ENCODE measurements at regions not wholly inside any gene's neighbourhood (a gene's known extent, or its start where the extent isn't known, plus 50 kb on each side); places are given as distances from the start of the nearest gene placed in this dataset.

DNA sequence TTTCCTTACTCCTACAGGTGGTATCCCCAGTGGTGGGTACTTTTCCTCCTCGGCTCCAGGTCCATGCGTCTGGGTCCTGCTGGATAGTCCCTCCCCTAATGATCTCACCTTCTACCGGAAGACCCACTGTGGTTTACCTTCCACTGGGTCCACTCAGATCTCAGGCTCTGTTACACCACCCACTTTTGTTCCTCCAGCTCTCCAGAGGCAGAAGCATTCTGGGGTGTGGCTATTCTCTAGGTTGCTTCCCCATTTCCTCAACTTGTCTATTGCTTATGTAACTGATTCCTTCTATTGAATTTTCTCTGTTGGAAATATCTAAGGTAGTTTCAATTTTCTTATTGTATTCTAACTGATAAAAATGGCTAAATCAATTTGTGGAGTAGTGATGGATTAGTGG lies 87.6 kb upstream of the GALNT5 start:
- Histone ChIP-seq H3K4me3 (no peak overlapping the region), H3K4me2 (no peak overlapping the region), H3K4me1 (peaks cover 35% of the 10 kb centered on the region), H3K27ac (peak overlapping the region in 1 of 2 experiments; percentile 39; a peak in 2 of 6 replicates), H3K9me3 (no peaks in the 10 kb centered on the region)
- ChIA-PET POLR2A (no interaction called here), CTCF (interaction anchor here (1.0 kb wide), 1 partner anchor 24 kb away, joined by 3 read pairs; no protein-coding TSS in a partner anchor)
- TF ChIP-seq PHF8 (IDR thresholded peaks at IDR 0.05; ENCODE audit: borderline replicate concordance, low read depth) (no peak), HOXA7 (CRISPR knock-in tag; IDR thresholded peaks at IDR 0.05) (no peak), CBX2 (IDR thresholded peaks at IDR 0.05; ENCODE audit: borderline replicate concordance, low read depth) (no peak), TFCP2L1 (CRISPR knock-in tag; IDR thresholded peaks at IDR 0.05) (no peak)
- TF ChIP-seq, protein P1, sequence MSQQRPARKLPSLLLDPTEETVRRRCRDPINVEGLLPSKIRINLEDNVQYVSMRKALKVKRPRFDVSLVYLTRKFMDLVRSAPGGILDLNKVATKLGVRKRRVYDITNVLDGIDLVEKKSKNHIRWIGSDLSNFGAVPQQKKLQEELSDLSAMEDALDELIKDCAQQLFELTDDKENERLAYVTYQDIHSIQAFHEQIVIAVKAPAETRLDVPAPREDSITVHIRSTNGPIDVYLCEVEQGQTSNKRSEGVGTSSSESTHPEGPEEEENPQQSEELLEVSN (IDR thresholded peaks at IDR 0.05; ENCODE audit: borderline replicate concordance, low read depth): no peak
- FAIRE-seq (no peak), DNase-seq (ENCODE audit: low read depth in 1 of 2, low spot score in 1 of 2) (no peak), ATAC-seq (no peak)
- 96% methylated on average over 3 of the region's 3 CpGs for WGBS (ENCODE audit: missing lambda C conversion rate)

DNA sequence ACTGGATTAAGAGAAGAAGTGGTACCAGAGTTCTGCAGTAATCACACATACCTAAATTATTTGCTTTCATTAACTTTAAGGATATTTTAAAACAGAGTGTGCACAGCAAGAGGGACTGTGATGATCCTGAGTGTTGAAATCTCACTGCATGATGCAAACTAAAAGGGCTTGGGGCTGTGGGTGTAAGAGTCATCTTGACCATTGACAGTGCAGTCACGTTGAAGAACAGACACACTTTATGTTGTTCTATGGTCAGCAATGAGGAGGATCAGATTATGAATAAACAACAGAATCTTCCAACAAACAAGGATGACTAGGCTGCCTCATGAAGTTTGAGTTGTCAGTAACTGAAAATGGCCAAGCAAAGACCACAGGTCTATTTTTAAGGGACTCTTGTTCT lies 87.2 kb upstream of the GALNT5 start:
- peak overlapping the region; percentile 12 to 52; a peak in 2 of 6 replicates for H3K27ac ChIP-seq
- peaks cover 38% of the 10 kb centered on the region for H3K4me1 ChIP-seq
- H3K9me3 ChIP-seq: no peaks in the 10 kb centered on the region
- FAIRE-seq: no peak
- ATAC-seq: no peak
- no peak overlapping the region for H3K4me2 ChIP-seq
- TF ChIP-seq HOXA7 (CRISPR knock-in tag; IDR thresholded peaks at IDR 0.05): no peak
- no peak for TF ChIP-seq RARB (CRISPR knock-in tag; IDR thresholded peaks at IDR 0.05)
- TF ChIP-seq, protein P2, sequence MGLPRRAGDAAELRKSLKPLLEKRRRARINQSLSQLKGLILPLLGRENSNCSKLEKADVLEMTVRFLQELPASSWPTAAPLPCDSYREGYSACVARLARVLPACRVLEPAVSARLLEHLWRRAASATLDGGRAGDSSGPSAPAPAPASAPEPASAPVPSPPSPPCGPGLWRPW (IDR thresholded peaks at IDR 0.05): no peak
- no peak for TF ChIP-seq POLR2A (IDR thresholded peaks at IDR 0.05; ENCODE audit: low read length)
- TF ChIP-seq MAFK (IDR thresholded peaks at IDR 0.05; ENCODE audit: partially characterized antibody): no peak
- TF ChIP-seq EHF (CRISPR knock-in tag; IDR thresholded peaks at IDR 0.05): no peak
- TF ChIP-seq NFE2L2 (conservative IDR thresholded peaks at IDR 0.05; ENCODE audit: low read length): no peak
- TF ChIP-seq HEYL (CRISPR knock-in tag; IDR thresholded peaks at IDR 0.05): no peak
- TF ChIP-seq, protein P3, sequence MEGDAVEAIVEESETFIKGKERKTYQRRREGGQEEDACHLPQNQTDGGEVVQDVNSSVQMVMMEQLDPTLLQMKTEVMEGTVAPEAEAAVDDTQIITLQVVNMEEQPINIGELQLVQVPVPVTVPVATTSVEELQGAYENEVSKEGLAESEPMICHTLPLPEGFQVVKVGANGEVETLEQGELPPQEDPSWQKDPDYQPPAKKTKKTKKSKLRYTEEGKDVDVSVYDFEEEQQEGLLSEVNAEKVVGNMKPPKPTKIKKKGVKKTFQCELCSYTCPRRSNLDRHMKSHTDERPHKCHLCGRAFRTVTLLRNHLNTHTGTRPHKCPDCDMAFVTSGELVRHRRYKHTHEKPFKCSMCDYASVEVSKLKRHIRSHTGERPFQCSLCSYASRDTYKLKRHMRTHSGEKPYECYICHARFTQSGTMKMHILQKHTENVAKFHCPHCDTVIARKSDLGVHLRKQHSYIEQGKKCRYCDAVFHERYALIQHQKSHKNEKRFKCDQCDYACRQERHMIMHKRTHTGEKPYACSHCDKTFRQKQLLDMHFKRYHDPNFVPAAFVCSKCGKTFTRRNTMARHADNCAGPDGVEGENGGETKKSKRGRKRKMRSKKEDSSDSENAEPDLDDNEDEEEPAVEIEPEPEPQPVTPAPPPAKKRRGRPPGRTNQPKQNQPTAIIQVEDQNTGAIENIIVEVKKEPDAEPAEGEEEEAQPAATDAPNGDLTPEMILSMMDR (IDR thresholded peaks at IDR 0.05): no peak
- TF ChIP-seq CEBPB (IDR thresholded peaks at IDR 0.05): no peak
- TF ChIP-seq JUNB (IDR thresholded peaks at IDR 0.05): no peak
- no peak for TF ChIP-seq FOSL2 (IDR thresholded peaks at IDR 0.05)
- TF ChIP-seq FOSL2 (CRISPR knock-in tag; IDR thresholded peaks at IDR 0.05): no peak
- TF ChIP-seq HOXB5 (CRISPR knock-in tag; IDR thresholded peaks at IDR 0.05): no peak
- WGBS (ENCODE audit: missing lambda C conversion rate): 44% methylated on average over 1 of the region's 1 CpG
- CTCF ChIA-PET: interaction anchor here (1.0 kb wide), 1 partner anchor 24 kb away, joined by 3 read pairs; no protein-coding TSS in a partner anchor
- POLR2A ChIA-PET: no interaction called here
- no peak overlapping the region for H3K4me3 ChIP-seq
- DNase-seq (ENCODE audit: low read depth in 1 of 2, low spot score in 1 of 2): no peak

DNA sequence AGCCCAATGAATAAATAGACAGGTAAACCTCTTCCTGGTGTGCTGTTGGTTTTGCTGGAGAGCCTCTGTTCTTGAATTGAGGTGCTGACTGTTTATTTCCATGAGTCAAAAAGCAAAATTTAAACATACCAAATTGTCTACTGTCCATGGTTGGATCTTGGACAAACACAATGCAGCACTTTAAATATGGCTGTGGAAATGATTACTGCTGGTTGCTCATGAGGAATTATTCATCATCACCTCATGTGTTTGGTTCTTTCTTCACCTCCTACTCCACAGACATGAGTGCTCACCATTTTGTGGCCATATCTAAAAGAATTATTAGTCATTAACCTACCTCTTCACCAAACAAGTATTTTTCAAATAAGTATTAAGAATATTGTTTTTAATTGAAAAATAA lies 85.3 kb upstream of the GALNT5 start:
- DNase-seq (ENCODE audit: low read depth in 1 of 2, low spot score in 1 of 2): no peak
- Histone ChIP-seq H3K4me1 (peaks cover 38% of the 10 kb centered on the region), H3K27ac (peak overlapping the region; percentile 66 to 86; a peak in 5 of 6 replicates), H3K4me2 (peak overlapping the region; percentile 76; the same call in 2 of the 3 replicates), H3K4me3 (no peak overlapping the region), H3K9me3 (0 out of 3 replicates have a peak, but pooled peaks cover 4% of the 10 kb centered on the region)
- CTCF ChIA-PET: no interaction called here
- TF ChIP-seq HDAC2 (IDR thresholded peaks at IDR 0.05) (no peak), FOSL2 (IDR thresholded peaks at IDR 0.05) (no peak), FOSL2 (CRISPR knock-in tag; IDR thresholded peaks at IDR 0.05) (peak; percentile 47)
- ATAC-seq: no peak
- FAIRE-seq: no peak
- POLR2A ChIA-PET: no interaction called here

Data from A549 (cell line).